CD4-positive, alpha-beta memory T cell (primary cell): ENCODE measurements at regions not wholly inside any gene's neighbourhood (a gene's known extent, or its start where the extent isn't known, plus 50 kb on each side); places are given as distances from the start of the nearest gene placed in this dataset.

ENCODE experiments used
- CTCF ChIA-PET: fragments of 350-600 bp; sonication (Branson Sonifier 250); formaldehyde crosslinking; loops from one replicate; lab custom pipeline; 2021; ENCODE audit warnings: inconsistent platforms; ENCODE audit not compliant: partially characterized antibody; lab: Charles Lee
- POLR2A ChIA-PET: fragments of 350-600 bp; sonication (Branson Sonifier 250); formaldehyde crosslinking; loops from one replicate; lab custom pipeline; 2021; ENCODE audit not compliant: partially characterized antibody; lab: Charles Lee
- DNase-seq, 5 donors: peaks; one replicate each; pipeline versions ENCODE4 v3.0.0 to v3.0.0-alpha.2; 2020 to 2022; ENCODE audit warnings: mixed read lengths in 1 of 5
- H3K27ac ChIP-seq: one replicate; pipeline ENCODE4 v1.7.0; 2013; ENCODE audit warnings: low read depth, low read length
- H3K27me3 ChIP-seq: 2 replicates; pipeline ENCODE4 v1.7.0; 2013; ENCODE audit warnings: mild to moderate bottlenecking, low read length, moderate library complexity; ENCODE audit not compliant: insufficient read depth
- H3K36me3 ChIP-seq: 2 replicates; pipeline ENCODE4 v1.7.0; 2013; ENCODE audit warnings: mild to moderate bottlenecking, low read length, moderate library complexity; ENCODE audit not compliant: insufficient read depth
- H3K4me1 ChIP-seq: 2 replicates; pipeline ENCODE4 v1.7.0; 2013; ENCODE audit warnings: mild to moderate bottlenecking, low read length, moderate library complexity; ENCODE audit not compliant: insufficient read depth
- H3K4me3 ChIP-seq, 2 donors: one replicate each; pipeline ENCODE4 v1.7.0; 2013; ENCODE audit warnings: low read length in 2 of 2, mild to moderate bottlenecking in 1 of 2
- H3K9me3 ChIP-seq, 2 donors: one replicate each; pipeline ENCODE4 v1.7.0; 2013; ENCODE audit warnings: low read length in 2 of 2, control low read depth in 1 of 2; ENCODE audit not compliant: control insufficient read depth in 1 of 2
- H3K27ac Mint-ChIP-seq, 7 donors: one replicate each; pipeline ENCODE4 v1.8.0; 2020 to 2021; ENCODE audit warnings: mixed read lengths in 7 of 7, mild to moderate bottlenecking in 6 of 7, inconsistent platforms in 3 of 7, moderate library complexity in 3 of 7
- H3K27me3 Mint-ChIP-seq, 2 donors: one replicate each; pipeline ENCODE4 v1.8.0; 2020 to 2021; ENCODE audit warnings: mixed read lengths in 2 of 2
- H3K36me3 Mint-ChIP-seq, 2 donors: one replicate each; pipeline ENCODE4 v1.8.0; 2020 to 2021; ENCODE audit warnings: mixed read lengths in 2 of 2, inconsistent platforms in 1 of 2, mild to moderate bottlenecking in 1 of 2
- H3K4me1 Mint-ChIP-seq, 4 donors: one replicate each; pipeline ENCODE4 v1.8.0; 2020 to 2021; ENCODE audit warnings: mixed read lengths in 4 of 4, mild to moderate bottlenecking in 1 of 4
- H3K4me3 Mint-ChIP-seq, 8 donors: one replicate each; pipeline ENCODE4 v1.8.0; 2020 to 2021; ENCODE audit warnings: mixed read lengths in 8 of 8, mild to moderate bottlenecking in 7 of 8, moderate library complexity in 6 of 8, inconsistent platforms in 3 of 8
- H3K9me3 Mint-ChIP-seq, 8 donors: one replicate each; pipeline ENCODE4 v1.8.0; 2020 to 2021; ENCODE audit warnings: mixed read lengths in 8 of 8, mild to moderate bottlenecking in 5 of 8, inconsistent platforms in 3 of 8, moderate library complexity in 1 of 8
- intact Hi-C: fragments of 100-400 bp; cut with micrococcal nuclease; formaldehyde crosslinking; loops from one replicate; pipeline ENCODE4 v1.15.1; 2023

- no peak for DNase-seq
- Histone ChIP-seq H3K27me3 (no peaks in the 10 kb centered on the region), H3K4me1 (no peaks in the 10 kb centered on the region), H3K9me3 (no peaks in the 10 kb centered on the region), H3K4me3 (no peak overlapping the region), H3K36me3 (no peaks in the 10 kb centered on the region), H3K27ac (no peak overlapping the region)
- Mint-ChIP-seq H3K9me3 (peaks cover 0 to 7% (median 0%) of the 10 kb centered on the region in 8 donors), H3K36me3 (no peaks in the 10 kb centered on the region), H3K27ac (no peak overlapping the region), H3K27me3 (no peaks in the 10 kb centered on the region), H3K4me1 (no peaks in the 10 kb centered on the region), H3K4me3 (no peak overlapping the region)
- intact Hi-C loops, result no loop called here
- POLR2A ChIA-PET, result no interaction called here
- CTCF ChIA-PET, result no interaction called here
Measured at GRCh38 chrX:125977851-125978250, 188.2 kb downstream of the DCAF12L2 start.

- H3K36me3 Mint-ChIP-seq, result no peaks in the 10 kb centered on the region
- Histone ChIP-seq H3K36me3 (no peaks in the 10 kb centered on the region), H3K4me3 (no peak overlapping the region), H3K27ac (no peak overlapping the region), H3K4me1 (no peaks in the 10 kb centered on the region), H3K27me3 (no peaks in the 10 kb centered on the region), H3K9me3 (no peaks in the 10 kb centered on the region)
- no peak overlapping the region for H3K4me3 Mint-ChIP-seq
- H3K4me1 Mint-ChIP-seq, result no peaks in the 10 kb centered on the region
- H3K9me3 Mint-ChIP-seq, result no peaks in the 10 kb centered on the region
- H3K27ac Mint-ChIP-seq, result no peak overlapping the region
- POLR2A ChIA-PET, result no interaction called here
- intact Hi-C loops, result no loop called here
- CTCF ChIA-PET, result no interaction called here
- H3K27me3 Mint-ChIP-seq, result no peaks in the 10 kb centered on the region
- no peak for DNase-seq
Measured at GRCh38 chrX:125998432-125998831, 167.7 kb downstream of the DCAF12L2 start.

GRCh38 chrX:126027229-126027628 is 138.9 kb downstream of the DCAF12L2 start:
- H3K9me3 Mint-ChIP-seq, result peaks cover 0 to 7% (median 0%) of the 10 kb centered on the region in 8 donors
- no peaks in the 10 kb centered on the region for H3K4me1 Mint-ChIP-seq
- Histone ChIP-seq H3K36me3 (no peaks in the 10 kb centered on the region), H3K27me3 (no peaks in the 10 kb centered on the region), H3K4me1 (no peaks in the 10 kb centered on the region), H3K27ac (no peak overlapping the region), H3K9me3 (no peaks in the 10 kb centered on the region), H3K4me3 (no peak overlapping the region)
- H3K27ac Mint-ChIP-seq, result no peak overlapping the region
- ChIA-PET CTCF (no interaction called here), POLR2A (no interaction called here)
- no peaks in the 10 kb centered on the region for H3K36me3 Mint-ChIP-seq
- no peak overlapping the region for H3K4me3 Mint-ChIP-seq
- H3K27me3 Mint-ChIP-seq, result no peaks in the 10 kb centered on the region
- intact Hi-C loops, result no loop called here
- no peak for DNase-seq

- no peak for DNase-seq
- no peak overlapping the region for H3K4me3 Mint-ChIP-seq
- H3K4me1 Mint-ChIP-seq, result no peaks in the 10 kb centered on the region
- ChIA-PET POLR2A (no interaction called here), CTCF (no interaction called here)
- intact Hi-C loops, result no loop called here
- no peaks in the 10 kb centered on the region for H3K27me3 Mint-ChIP-seq
- H3K36me3 Mint-ChIP-seq, result no peaks in the 10 kb centered on the region
- H3K9me3 Mint-ChIP-seq, result peaks cover 0 to 6% (median 0%) of the 10 kb centered on the region in 8 donors
- Histone ChIP-seq H3K27ac (no peak overlapping the region), H3K9me3 (no peaks in the 10 kb centered on the region), H3K27me3 (no peaks in the 10 kb centered on the region), H3K36me3 (no peaks in the 10 kb centered on the region), H3K4me3 (no peak overlapping the region), H3K4me1 (no peaks in the 10 kb centered on the region)
- H3K27ac Mint-ChIP-seq, result no peak overlapping the region
Measured at GRCh38 chrX:126030021-126030420, 136.1 kb downstream of the DCAF12L2 start.

- Histone ChIP-seq H3K9me3 (no peaks in the 10 kb centered on the region), H3K36me3 (no peaks in the 10 kb centered on the region), H3K27ac (no peak overlapping the region), H3K4me3 (no peak overlapping the region), H3K27me3 (no peaks in the 10 kb centered on the region), H3K4me1 (no peaks in the 10 kb centered on the region)
- ChIA-PET CTCF (no interaction called here), POLR2A (no interaction called here)
- H3K27me3 Mint-ChIP-seq, result no peaks in the 10 kb centered on the region
- H3K36me3 Mint-ChIP-seq, result no peaks in the 10 kb centered on the region
- H3K4me3 Mint-ChIP-seq, result no peak overlapping the region
- no peaks in the 10 kb centered on the region for H3K4me1 Mint-ChIP-seq
- intact Hi-C loops, result no loop called here
- no peak overlapping the region for H3K27ac Mint-ChIP-seq
- no peak for DNase-seq
- peaks cover 0 to 4% (median 0%) of the 10 kb centered on the region in 8 donors for H3K9me3 Mint-ChIP-seq
Measured at GRCh38 chrX:126063984-126064383, 102.1 kb downstream of the DCAF12L2 start.

GRCh38 chrX:126064901-126065541 is 101.1 kb downstream of the DCAF12L2 start:
- ChIA-PET CTCF (no interaction called here), POLR2A (no interaction called here)
- Histone ChIP-seq H3K4me1 (no peaks in the 10 kb centered on the region), H3K36me3 (no peaks in the 10 kb centered on the region), H3K27me3 (no peaks in the 10 kb centered on the region), H3K27ac (no peak overlapping the region), H3K4me3 (no peak overlapping the region), H3K9me3 (no peaks in the 10 kb centered on the region)
- H3K27ac Mint-ChIP-seq, result no peak overlapping the region
- H3K4me1 Mint-ChIP-seq, result no peaks in the 10 kb centered on the region
- DNase-seq, result no peak
- H3K4me3 Mint-ChIP-seq, result no peak overlapping the region
- no peaks in the 10 kb centered on the region for H3K27me3 Mint-ChIP-seq
- H3K36me3 Mint-ChIP-seq, result no peaks in the 10 kb centered on the region
- intact Hi-C loops, result no loop called here
- H3K9me3 Mint-ChIP-seq, result peaks cover 0 to 4% (median 0%) of the 10 kb centered on the region in 8 donors

GRCh38 chrX:126065901-126066660 is 100.0 kb downstream of the DCAF12L2 start:
- no peaks in the 10 kb centered on the region for H3K4me1 Mint-ChIP-seq
- Histone ChIP-seq H3K27me3 (no peaks in the 10 kb centered on the region), H3K27ac (no peak overlapping the region), H3K36me3 (no peaks in the 10 kb centered on the region), H3K9me3 (no peaks in the 10 kb centered on the region), H3K4me1 (no peaks in the 10 kb centered on the region), H3K4me3 (no peak overlapping the region)
- intact Hi-C loops, result no loop called here
- peaks cover 0 to 4% (median 0%) of the 10 kb centered on the region in 8 donors for H3K9me3 Mint-ChIP-seq
- no peak for DNase-seq
- no peak overlapping the region for H3K4me3 Mint-ChIP-seq
- no peaks in the 10 kb centered on the region for H3K27me3 Mint-ChIP-seq
- no peaks in the 10 kb centered on the region for H3K36me3 Mint-ChIP-seq
- ChIA-PET POLR2A (no interaction called here), CTCF (no interaction called here)
- no peak overlapping the region for H3K27ac Mint-ChIP-seq
